Naive thymus-derived CD8-positive, alpha-beta T cell (primary cell): ENCODE measurements at regions not wholly inside any gene's neighbourhood (a gene's known extent, or its start where the extent isn't known, plus 50 kb on each side); places are given as distances from the start of the nearest gene placed in this dataset.
"Not testable (repeated sequence)": the region's sequence is repeated elsewhere in the genome, so short reads cannot be mapped to it uniquely, and the experiment has no call there.

Experiments used
- ATAC-seq, 2 donors: fragments of 150-1000 bp; cut with Tn5 transposase in 1 of 2; sonication (Bioruptor Pico), chemical (Tn5 transposase) in 1 of 2; 1 replicate in 1 of 2; 2 replicates in 1 of 2; pipeline ENCODE4 v1.10.0; 2021; ENCODE audit warnings: mild to moderate bottlenecking in 2 of 2, moderate library complexity in 2 of 2
- POLR2A ChIA-PET: fragments of 350-600 bp; sonication (Branson Sonifier 250); formaldehyde crosslinking; loops from one replicate; lab custom pipeline; 2021; ENCODE audit warnings: antibody characterized with exemption; lab: Charles Lee
- DNase-seq, 10 donors: peaks; one replicate each; pipeline versions ENCODE4 v3.0.0 to v3.0.0-alpha.2; 2020 to 2022
- H3K27ac Mint-ChIP-seq, 10 donors: one replicate each; pipeline ENCODE4 v1.8.0; 2020 to 2022; ENCODE audit warnings: mild to moderate bottlenecking in 10 of 10, mixed read lengths in 10 of 10, moderate library complexity in 4 of 10, inconsistent platforms in 1 of 10
- H3K27me3 Mint-ChIP-seq, 5 donors: one replicate each; pipeline ENCODE4 v1.8.0; 2021 to 2022; ENCODE audit warnings: mixed read lengths in 5 of 5
- H3K36me3 Mint-ChIP-seq, 3 donors: one replicate each; pipeline ENCODE4 v1.8.0; 2020 to 2022; ENCODE audit warnings: mixed read lengths in 3 of 3, mild to moderate bottlenecking in 2 of 3, inconsistent platforms in 1 of 3
- H3K4me1 Mint-ChIP-seq, 4 donors: one replicate each; pipeline ENCODE4 v1.8.0; 2021 to 2022; ENCODE audit warnings: mixed read lengths in 4 of 4
- H3K4me3 Mint-ChIP-seq, 10 donors: one replicate each; pipeline ENCODE4 v1.8.0; 2020 to 2022; ENCODE audit warnings: mild to moderate bottlenecking in 10 of 10, mixed read lengths in 10 of 10, moderate library complexity in 6 of 10, inconsistent platforms in 1 of 10
- H3K9me3 Mint-ChIP-seq, 9 donors: one replicate each; pipeline ENCODE4 v1.8.0; 2020 to 2022; ENCODE audit warnings: mixed read lengths in 9 of 9, mild to moderate bottlenecking in 3 of 9, inconsistent platforms in 1 of 9, moderate library complexity in 1 of 9

GRCh38 chr3:113377158-113377557 lies 64.1 kb downstream of the CFAP44 start:
- no peak for ATAC-seq
- POLR2A ChIA-PET, result no interaction called here

GRCh38 chr3:113374078-113374477 lies 67.2 kb downstream of the CFAP44 start:
- Mint-ChIP-seq H3K27ac (no peak overlapping the region), H3K4me3 (no peak overlapping the region), H3K4me1 (no peaks in the 10 kb centered on the region), H3K9me3 (peaks cover 0 to 12% (median 0%) of the 10 kb centered on the region in 9 donors), H3K36me3 (peaks cover 3 to 49% (median 30%) of the 10 kb centered on the region in 3 donors), H3K27me3 (no peaks in the 10 kb centered on the region)
- POLR2A ChIA-PET, result no interaction called here
- DNase-seq (no peak), ATAC-seq (no peak)

More at GRCh38 chr3:113377158-113377557, 64.1 kb downstream of the CFAP44 start:
- H3K9me3 Mint-ChIP-seq, result peaks cover 0 to 2% (median 0%) of the 10 kb centered on the region in 9 donors
- no peaks in the 10 kb centered on the region for H3K27me3 Mint-ChIP-seq
- peaks cover 0 to 1% (median 0%) of the 10 kb centered on the region in 4 donors for H3K4me1 Mint-ChIP-seq
- DNase-seq, result no peak
- no peak overlapping the region for H3K27ac Mint-ChIP-seq
- H3K4me3 Mint-ChIP-seq, result no peak overlapping the region
- peaks cover 13 to 35% (median 28%) of the 10 kb centered on the region in 3 donors for H3K36me3 Mint-ChIP-seq

GRCh38 chr3:113366800-113367199 lies 74.5 kb downstream of the CFAP44 start:
- not testable (repeated sequence) for DNase-seq, ATAC-seq, H3K4me1 Mint-ChIP-seq, H3K27me3 Mint-ChIP-seq, H3K4me3 Mint-ChIP-seq, H3K27ac Mint-ChIP-seq
- H3K9me3 Mint-ChIP-seq, result peaks cover 0 to 11% (median 0%) of the 10 kb centered on the region in 9 donors
- H3K36me3 Mint-ChIP-seq, result peaks cover 8 to 60% (median 45%) of the 10 kb centered on the region in 3 donors
- POLR2A ChIA-PET, result interaction anchor here (0.6 kb wide), 1 partner anchor 302 kb away, joined by 5 read pairs; no protein-coding TSS in a partner anchor

GRCh38 chr3:113355340-113355739 lies 86.0 kb downstream of the CFAP44 start:
- ATAC-seq, DNase-seq, POLR2A ChIA-PET, H3K4me3 Mint-ChIP-seq, H3K27ac Mint-ChIP-seq, H3K27me3 Mint-ChIP-seq, H3K4me1 Mint-ChIP-seq, H3K9me3 Mint-ChIP-seq: not testable (repeated sequence)
- peaks cover 0 to 30% (median 11%) of the 10 kb centered on the region in 3 donors for H3K36me3 Mint-ChIP-seq

GRCh38 chr3:113354307-113354706 lies 87.0 kb downstream of the CFAP44 start:
- H3K27ac Mint-ChIP-seq, result no peak overlapping the region
- POLR2A ChIA-PET, result no interaction called here
- peaks cover 0 to 5% (median 0%) of the 10 kb centered on the region in 9 donors for H3K9me3 Mint-ChIP-seq
- H3K27me3 Mint-ChIP-seq, result no peaks in the 10 kb centered on the region
- H3K4me1 Mint-ChIP-seq, result peaks cover 0 to 4% (median 0%) of the 10 kb centered on the region in 4 donors
- H3K4me3 Mint-ChIP-seq, result no peak overlapping the region
- ATAC-seq, result no peak
- no peak for DNase-seq
- H3K36me3 Mint-ChIP-seq, result peaks cover 6 to 38% (median 11%) of the 10 kb centered on the region in 3 donors

GRCh38 chr3:113353678-113354077 lies 87.6 kb downstream of the CFAP44 start:
- Mint-ChIP-seq H3K27me3 (no peaks in the 10 kb centered on the region), H3K4me1 (peaks cover 0 to 4% (median 0%) of the 10 kb centered on the region in 4 donors), H3K27ac (no peak overlapping the region), H3K4me3 (no peak overlapping the region), H3K36me3 (peaks cover 6 to 42% (median 11%) of the 10 kb centered on the region in 3 donors), H3K9me3 (peaks cover 0 to 5% (median 0%) of the 10 kb centered on the region in 9 donors)
- POLR2A ChIA-PET, result no interaction called here
- DNase-seq (no peak), ATAC-seq (no peak)

- ATAC-seq (no peak), DNase-seq (no peak)
- no peak overlapping the region for H3K27ac Mint-ChIP-seq
- H3K27me3 Mint-ChIP-seq, result no peaks in the 10 kb centered on the region
- POLR2A ChIA-PET, result no interaction called here
- no peaks in the 10 kb centered on the region for H3K9me3 Mint-ChIP-seq
- H3K36me3 Mint-ChIP-seq, result peaks cover 0 to 4% (median 3%) of the 10 kb centered on the region in 3 donors
- no peak overlapping the region for H3K4me3 Mint-ChIP-seq
- H3K4me1 Mint-ChIP-seq, result peaks cover 0 to 1% (median 0%) of the 10 kb centered on the region in 4 donors
Observed at GRCh38 chr3:113340785-113341184, 100.5 kb downstream of the CFAP44 start.

GRCh38 chr3:113339616-113340244 lies 101.6 kb downstream of the CFAP44 start:
- POLR2A ChIA-PET, result no interaction called here
- DNase-seq (no peak), ATAC-seq (no peak)
- no peak overlapping the region for H3K4me3 Mint-ChIP-seq
- peaks cover 0 to 7% (median 4%) of the 10 kb centered on the region in 3 donors for H3K36me3 Mint-ChIP-seq
- H3K27me3 Mint-ChIP-seq, result no peaks in the 10 kb centered on the region
- H3K4me1 Mint-ChIP-seq, result peaks cover 0 to 1% (median 0%) of the 10 kb centered on the region in 4 donors
- H3K27ac Mint-ChIP-seq, result peak overlapping the region in 1 of 10 donors; percentile 16
- no peaks in the 10 kb centered on the region for H3K9me3 Mint-ChIP-seq
